ENCODE measurements at regions not wholly inside any gene's neighbourhood (a gene's known extent, or its start where the extent isn't known, plus 50 kb on each side); places are given as distances from the start of the nearest gene placed in this dataset.
"Not testable (repeated sequence)": the region's sequence is repeated elsewhere in the genome, so short reads cannot be mapped to it uniquely, and the experiment has no call there.

- no peak for DNase-seq
Measured at GRCh38 chr14:94823556-94824341, 53.8 kb upstream of the GSC start.

DNA sequence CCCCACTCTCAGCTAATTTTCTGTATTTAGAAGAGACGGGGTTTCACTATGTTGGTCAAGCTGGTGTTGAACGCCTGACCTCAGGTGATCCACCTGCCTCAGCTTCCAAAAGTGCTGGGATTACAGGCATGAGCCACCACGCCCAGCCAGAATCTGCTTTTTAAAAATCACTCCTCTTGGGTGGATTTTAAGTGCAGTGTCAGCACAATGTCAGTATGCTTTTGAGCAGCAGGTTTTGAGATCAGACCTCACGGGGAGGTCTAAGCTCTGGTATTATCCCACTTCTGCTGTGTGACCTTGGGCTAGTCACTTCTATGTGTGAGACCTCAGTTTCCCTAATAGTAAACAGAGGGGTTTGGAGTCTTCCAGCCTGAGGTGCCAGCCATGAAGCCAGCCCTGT is 51.8 kb upstream of the GSC start:
- no peak for DNase-seq

DNA sequence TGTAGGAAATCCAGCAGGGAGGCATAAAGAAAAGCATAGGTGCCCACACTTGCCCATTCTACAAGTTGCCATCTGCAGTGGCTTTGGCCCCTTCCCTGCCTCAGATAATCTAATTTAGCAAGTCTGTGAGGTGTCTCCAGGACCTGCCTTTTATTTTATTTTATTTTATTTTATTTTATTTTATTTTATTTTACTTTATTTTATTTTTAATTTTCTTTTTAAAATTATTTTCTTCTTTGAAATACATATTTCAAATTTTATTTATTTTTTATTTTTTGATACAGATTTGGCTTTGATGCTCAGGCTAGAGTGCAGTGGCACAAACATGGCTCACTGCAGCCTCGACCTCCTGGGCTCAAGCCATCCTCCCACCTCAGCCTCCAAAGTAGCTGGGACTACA is 51.0 kb upstream of the GSC start:
- not testable (repeated sequence) for DNase-seq
